Mesothelial cell of epicardium (in vitro differentiated cells): ENCODE measurements at regions not wholly inside any gene's neighbourhood (a gene's known extent, or its start where the extent isn't known, plus 50 kb on each side); places are given as distances from the start of the nearest gene placed in this dataset.

Source experiments
- DNase-seq, 2 experiments: peaks; one replicate each; pipeline ENCODE4 v3.0.0; 2021; ENCODE audit warnings: low spot score in 2 of 2; ENCODE audit not compliant: unreplicated experiment in 2 of 2
- H3K27ac Mint-ChIP-seq: 2 replicates; pipeline ENCODE4 v1.8.0; 2021; ENCODE audit warnings: mixed read lengths
- H3K27me3 Mint-ChIP-seq: 2 replicates; pipeline ENCODE4 v1.8.0; 2021; ENCODE audit warnings: low read depth, mixed read lengths
- H3K36me3 Mint-ChIP-seq: 2 replicates; pipeline ENCODE4 v1.8.0; 2021; ENCODE audit warnings: mixed read lengths
- H3K4me1 Mint-ChIP-seq: 2 replicates; pipeline ENCODE4 v1.8.0; 2021; ENCODE audit warnings: mixed read lengths
- H3K4me3 Mint-ChIP-seq: 2 replicates; pipeline ENCODE4 v1.8.0; 2021; ENCODE audit warnings: mild to moderate bottlenecking, moderate library complexity, mixed read lengths
- H3K9me3 Mint-ChIP-seq: 2 replicates; pipeline ENCODE4 v1.8.0; 2021; ENCODE audit warnings: mixed read lengths
- TF ChIP-seq, protein P1 (sequence below): fragments of 200-600 bp; sonication (generic); IDR thresholded peaks from one replicate; pipeline ENCODE4 v1.5.0; 2021; ENCODE audit warnings: antibody characterized with exemption; ENCODE audit not compliant: unreplicated experiment

DNA sequence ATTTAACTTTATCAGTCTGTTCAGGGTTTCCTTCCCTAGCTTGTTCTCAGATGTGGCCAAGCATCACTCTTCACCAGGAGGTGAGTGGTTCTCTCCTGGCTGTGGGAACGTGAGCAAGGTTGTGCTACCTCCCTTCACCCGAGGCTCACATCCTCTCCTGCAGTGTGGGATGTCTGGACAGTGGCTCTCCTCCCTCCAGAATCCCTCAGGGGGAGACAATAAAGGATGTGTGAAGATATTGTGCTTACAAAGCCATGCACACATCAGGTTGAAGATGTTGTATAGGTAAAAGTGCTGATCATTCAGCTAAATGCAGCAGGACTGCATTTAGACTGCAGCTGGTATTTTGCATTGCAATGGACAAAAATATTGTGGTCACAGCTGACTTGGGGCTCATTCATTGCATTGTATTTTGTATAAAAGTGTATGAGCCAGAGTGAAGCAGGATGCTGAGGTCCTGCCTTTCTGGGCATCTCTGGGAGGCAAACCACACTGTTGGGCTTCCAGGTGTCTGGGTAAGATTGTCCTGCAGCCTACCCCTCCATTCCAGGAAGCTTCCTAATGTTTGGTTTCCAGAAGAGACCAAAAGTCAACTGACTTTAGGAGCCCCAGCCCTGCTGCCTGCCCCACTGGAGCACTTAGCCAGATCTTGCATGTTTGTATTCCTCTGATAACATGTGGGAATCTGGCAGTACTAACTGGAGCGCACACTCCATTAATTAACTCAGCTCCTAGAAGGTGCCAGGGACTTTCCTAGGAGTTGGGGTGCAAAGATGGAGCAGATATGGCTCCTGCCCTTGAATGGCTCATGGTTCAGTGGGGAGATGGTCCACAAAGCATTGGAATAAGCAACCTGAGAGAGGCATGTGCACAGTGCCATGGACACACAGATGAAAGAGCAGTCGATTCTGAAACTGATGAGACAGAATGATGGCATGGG is 292.5 kb upstream of the ZNF32 start:
- DNase-seq: no peak

DNA sequence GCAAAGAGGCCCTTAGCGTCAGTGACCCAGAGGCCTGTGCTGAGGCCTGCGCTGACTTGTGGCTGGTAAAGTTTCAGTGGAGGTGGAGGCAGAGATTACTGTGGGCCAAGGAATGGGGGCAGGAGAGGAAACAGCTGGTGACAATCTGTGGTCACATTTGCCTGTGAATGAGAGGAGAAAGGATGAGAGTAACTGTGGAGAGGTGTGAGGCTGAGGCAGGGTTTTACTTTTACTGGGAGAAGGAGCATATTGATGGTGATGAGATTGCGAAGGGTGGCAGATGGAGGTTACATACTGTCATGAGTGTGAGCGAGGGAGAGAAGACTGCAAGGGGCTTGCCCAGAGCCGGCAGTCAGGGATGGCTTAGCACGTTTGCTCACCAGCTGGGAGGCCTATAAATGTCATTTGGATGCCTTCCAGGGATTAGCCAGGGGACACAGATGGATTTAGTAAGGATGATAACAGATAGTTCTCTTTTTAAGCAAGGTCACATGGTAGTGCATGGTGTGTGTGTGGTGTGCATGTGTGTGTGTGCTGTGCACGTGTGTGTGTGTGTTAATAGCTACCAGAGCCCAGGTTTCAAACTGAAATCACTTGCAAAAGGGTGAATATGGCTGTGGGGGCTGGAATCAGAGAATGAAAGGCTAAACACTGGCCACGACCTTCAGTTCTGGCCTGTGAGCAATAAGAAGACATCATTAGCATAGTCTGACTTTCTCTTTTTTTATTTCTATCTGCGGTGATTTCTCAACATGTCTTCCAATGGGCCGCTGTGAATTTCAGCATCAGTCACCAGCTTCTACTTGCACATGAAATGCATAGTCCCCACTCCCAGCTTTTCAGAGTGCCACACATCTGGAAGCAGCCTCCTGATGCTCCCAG is 291.5 kb upstream of the ZNF32 start:
- H3K4me1 Mint-ChIP-seq: peaks cover 41% of the 10 kb centered on the region
- peaks cover 15% of the 10 kb centered on the region for H3K9me3 Mint-ChIP-seq
- H3K36me3 Mint-ChIP-seq: no peaks in the 10 kb centered on the region
- H3K27ac Mint-ChIP-seq: no peak overlapping the region
- peaks cover 16% of the 10 kb centered on the region for H3K27me3 Mint-ChIP-seq
- no peak for DNase-seq
- no peak overlapping the region for H3K4me3 Mint-ChIP-seq
- TF ChIP-seq, protein P1, sequence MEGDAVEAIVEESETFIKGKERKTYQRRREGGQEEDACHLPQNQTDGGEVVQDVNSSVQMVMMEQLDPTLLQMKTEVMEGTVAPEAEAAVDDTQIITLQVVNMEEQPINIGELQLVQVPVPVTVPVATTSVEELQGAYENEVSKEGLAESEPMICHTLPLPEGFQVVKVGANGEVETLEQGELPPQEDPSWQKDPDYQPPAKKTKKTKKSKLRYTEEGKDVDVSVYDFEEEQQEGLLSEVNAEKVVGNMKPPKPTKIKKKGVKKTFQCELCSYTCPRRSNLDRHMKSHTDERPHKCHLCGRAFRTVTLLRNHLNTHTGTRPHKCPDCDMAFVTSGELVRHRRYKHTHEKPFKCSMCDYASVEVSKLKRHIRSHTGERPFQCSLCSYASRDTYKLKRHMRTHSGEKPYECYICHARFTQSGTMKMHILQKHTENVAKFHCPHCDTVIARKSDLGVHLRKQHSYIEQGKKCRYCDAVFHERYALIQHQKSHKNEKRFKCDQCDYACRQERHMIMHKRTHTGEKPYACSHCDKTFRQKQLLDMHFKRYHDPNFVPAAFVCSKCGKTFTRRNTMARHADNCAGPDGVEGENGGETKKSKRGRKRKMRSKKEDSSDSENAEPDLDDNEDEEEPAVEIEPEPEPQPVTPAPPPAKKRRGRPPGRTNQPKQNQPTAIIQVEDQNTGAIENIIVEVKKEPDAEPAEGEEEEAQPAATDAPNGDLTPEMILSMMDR: no peak

More for the DNA sequence above, 292.5 kb upstream of the ZNF32 start:
- Mint-ChIP-seq H3K4me3 (no peak overlapping the region), H3K27ac (no peak overlapping the region), H3K9me3 (peaks cover 5% of the 10 kb centered on the region), H3K4me1 (peaks cover 42% of the 10 kb centered on the region), H3K36me3 (no peaks in the 10 kb centered on the region), H3K27me3 (peaks cover 16% of the 10 kb centered on the region)
- TF ChIP-seq, protein P1: no peak

- peaks cover 35% of the 10 kb centered on the region for H3K4me1 Mint-ChIP-seq
- no peak for DNase-seq
- H3K9me3 Mint-ChIP-seq: peaks cover 18% of the 10 kb centered on the region
- H3K4me3 Mint-ChIP-seq: no peak overlapping the region
- H3K36me3 Mint-ChIP-seq: no peaks in the 10 kb centered on the region
- peaks cover 16% of the 10 kb centered on the region for H3K27me3 Mint-ChIP-seq
- H3K27ac Mint-ChIP-seq: no peak overlapping the region
- TF ChIP-seq, protein P1: no peak
Observed at GRCh38 chr10:43939389-43939938, 290.8 kb upstream of the ZNF32 start.

DNA sequence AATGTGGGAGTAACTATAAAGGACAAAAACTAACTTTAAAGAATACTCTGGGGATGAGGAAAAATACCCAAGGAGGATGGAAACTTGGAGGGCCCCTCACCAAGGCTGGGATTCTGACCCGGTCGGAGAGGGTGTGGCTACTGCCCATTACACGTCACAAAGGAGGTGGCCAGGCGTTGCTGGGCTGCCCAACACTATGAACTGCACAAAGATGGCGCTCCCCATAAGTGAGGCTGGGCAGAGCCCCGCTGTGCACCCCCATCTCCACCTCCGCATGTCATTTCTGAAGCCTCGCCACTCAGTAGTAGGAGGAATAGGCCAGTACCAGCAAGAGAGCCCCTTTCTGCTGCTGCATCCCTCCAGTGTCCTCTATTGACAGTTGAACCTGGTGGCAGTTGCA is 290.1 kb upstream of the ZNF32 start:
- no peak for DNase-seq

DNA sequence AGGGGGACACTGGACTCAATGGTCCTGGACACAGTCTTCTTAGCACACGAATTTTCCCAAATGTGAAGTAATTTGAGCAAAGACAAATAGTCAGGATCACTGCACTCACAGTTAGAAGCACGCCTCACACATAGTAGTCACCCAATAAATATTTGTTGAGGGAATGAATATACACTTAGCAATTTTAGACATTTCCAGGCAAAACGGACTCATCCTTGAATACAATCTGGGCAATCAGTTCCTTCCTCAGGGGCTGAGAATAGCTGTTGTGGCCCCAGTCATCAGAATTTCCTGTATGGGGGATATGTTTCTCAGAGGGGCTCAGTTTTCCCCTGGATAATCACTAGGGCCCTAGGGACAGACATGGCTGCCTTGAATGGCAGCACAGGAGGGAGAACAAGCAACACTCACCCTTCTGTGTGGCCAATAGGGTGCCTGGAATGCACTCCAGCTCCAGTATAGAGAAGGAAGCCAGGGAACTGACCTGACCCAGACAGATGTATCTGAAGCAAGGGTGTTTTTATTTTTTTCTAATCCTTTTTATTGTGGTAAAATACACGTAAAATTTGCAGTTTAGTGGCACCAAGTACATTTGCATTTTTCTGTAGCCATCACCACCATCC is 282.7 kb upstream of the ZNF32 start:
- no peaks in the 10 kb centered on the region for H3K36me3 Mint-ChIP-seq
- peaks cover 36% of the 10 kb centered on the region for H3K27me3 Mint-ChIP-seq

More for the DNA sequence above, 290.1 kb upstream of the ZNF32 start:
- peaks cover 22% of the 10 kb centered on the region for H3K9me3 Mint-ChIP-seq
- TF ChIP-seq, protein P1: no peak
- peaks cover 29% of the 10 kb centered on the region for H3K4me1 Mint-ChIP-seq
- H3K27ac Mint-ChIP-seq: no peak overlapping the region
- no peak overlapping the region for H3K4me3 Mint-ChIP-seq
- H3K36me3 Mint-ChIP-seq: no peaks in the 10 kb centered on the region
- peaks cover 16% of the 10 kb centered on the region for H3K27me3 Mint-ChIP-seq

More for the DNA sequence above, 282.7 kb upstream of the ZNF32 start:
- Mint-ChIP-seq H3K9me3 (peaks cover 18% of the 10 kb centered on the region), H3K4me3 (no peak overlapping the region), H3K27ac (no peak overlapping the region), H3K4me1 (no peaks in the 10 kb centered on the region)
- DNase-seq: no peak
- TF ChIP-seq, protein P1: no peak
